Brain microvascular endothelial cell (primary cell): ENCODE measurements at regions not wholly inside any gene's neighbourhood (a gene's known extent, or its start where the extent isn't known, plus 50 kb on each side); places are given as distances from the start of the nearest gene placed in this dataset.

Source experiments
- DNase-seq: peaks from one replicate; pipeline ENCODE4 v3.0.0-alpha.2; 2020
- H3K27ac ChIP-seq: fragments of 250-450 bp; sonication (Bioruptor Pico); 2 replicates; pipeline ENCODE4 v1.5.1; 2020; ENCODE audit warnings: mild to moderate bottlenecking, moderate library complexity
- H3K27me3 ChIP-seq: fragments of 250-450 bp; sonication (Bioruptor Pico); replicated peaks from 2 replicates; pipeline ENCODE4 v1.5.1; 2020; ENCODE audit warnings: mild to moderate bottlenecking
- H3K36me3 ChIP-seq: fragments of 250-450 bp; sonication (Bioruptor Pico); replicated peaks from 2 replicates; pipeline ENCODE4 v1.5.1; 2020; ENCODE audit warnings: mild to moderate bottlenecking
- H3K4me3 ChIP-seq: 2 replicates; pipeline ENCODE4 v1.5.1; 2011; ENCODE audit warnings: low read depth, mild to moderate bottlenecking, control low read depth, low read length, moderate library complexity
- CTCF ChIP-seq: IDR thresholded peaks from 2 replicates; pipeline ENCODE4 v1.5.1; 2011; ENCODE audit warnings: low read depth, mild to moderate bottlenecking, moderate library complexity, low read length, control low read depth, inconsistent platforms; ENCODE audit errors: missing control alignments
- in situ Hi-C: cut with HindIII; loops from 2 replicates; pipeline ENCODE4 v1.10.0; 2017; ENCODE audit warnings: low sequenced_read_pairs, low pct_ligation_motif_present

DNA sequence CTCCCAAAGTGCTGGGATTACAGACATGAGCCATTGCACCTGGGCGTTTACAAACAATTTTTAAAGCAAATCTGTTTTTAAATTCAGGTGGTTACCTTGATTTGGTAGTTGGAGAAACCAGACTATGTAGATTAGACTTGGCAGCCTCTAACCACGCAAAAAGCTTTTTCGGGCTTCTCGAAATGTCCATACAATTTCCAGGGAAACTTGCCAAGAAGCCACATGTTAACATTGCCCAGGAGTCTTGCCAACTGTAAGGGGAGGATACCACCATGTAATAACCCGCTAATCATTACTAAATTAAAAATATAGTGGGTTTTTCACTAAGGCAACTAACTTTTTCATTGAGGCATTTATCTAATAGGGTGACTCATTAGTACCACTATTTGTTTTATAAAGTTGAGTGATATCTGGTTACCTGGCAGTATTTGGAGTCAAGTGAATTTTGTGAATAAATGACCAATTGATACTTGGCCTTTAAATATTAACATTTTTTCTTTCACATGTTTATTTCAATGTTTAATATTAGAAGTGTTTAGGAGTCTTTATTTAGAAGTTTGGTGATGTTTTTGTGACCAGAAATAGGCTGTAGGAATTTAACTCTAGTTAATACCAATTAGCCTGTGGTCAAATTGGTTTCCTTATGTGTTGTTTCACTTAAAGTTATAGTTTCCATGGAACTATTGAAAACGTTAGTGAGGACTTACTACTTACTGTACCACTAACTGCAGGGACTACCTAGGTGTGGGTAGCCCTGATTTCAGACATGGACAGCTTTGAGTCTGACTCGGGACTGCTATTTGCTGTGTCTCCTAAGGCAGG lies 61.3 kb downstream of the CLDN34 start:
- Histone ChIP-seq H3K36me3 (no peaks in the 10 kb centered on the region), H3K27me3 (no peaks in the 10 kb centered on the region), H3K27ac (no peak overlapping the region), H3K4me3 (no peak overlapping the region)
- DNase-seq: no peak
- no peak for TF ChIP-seq CTCF
- in situ Hi-C loops: no loop called here

DNA sequence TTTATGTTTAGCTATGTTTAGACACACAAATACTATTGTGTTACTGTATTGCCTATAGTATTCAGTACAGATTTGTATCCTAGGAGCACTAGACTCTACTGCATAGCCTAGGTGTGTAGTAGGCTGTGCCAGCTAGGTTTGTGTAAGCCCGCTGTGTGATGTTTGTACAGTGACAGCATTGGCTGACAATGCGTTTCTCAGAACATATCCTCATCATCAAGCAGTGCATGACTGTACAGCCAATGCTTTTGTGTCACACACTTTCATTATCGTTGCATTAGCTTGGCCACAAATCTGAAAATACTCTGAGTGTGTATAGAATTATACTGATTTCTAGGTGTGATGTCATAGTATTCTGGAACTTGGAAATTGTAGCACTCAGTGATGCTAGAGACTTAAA lies 63.4 kb downstream of the CLDN34 start:
- Histone ChIP-seq H3K27me3 (no peaks in the 10 kb centered on the region), H3K36me3 (no peaks in the 10 kb centered on the region), H3K4me3 (no peak overlapping the region), H3K27ac (peak overlapping the region; percentile 56)
- peak; percentile 81 for DNase-seq
- in situ Hi-C loops: no loop called here
- TF ChIP-seq CTCF: no peak

DNA sequence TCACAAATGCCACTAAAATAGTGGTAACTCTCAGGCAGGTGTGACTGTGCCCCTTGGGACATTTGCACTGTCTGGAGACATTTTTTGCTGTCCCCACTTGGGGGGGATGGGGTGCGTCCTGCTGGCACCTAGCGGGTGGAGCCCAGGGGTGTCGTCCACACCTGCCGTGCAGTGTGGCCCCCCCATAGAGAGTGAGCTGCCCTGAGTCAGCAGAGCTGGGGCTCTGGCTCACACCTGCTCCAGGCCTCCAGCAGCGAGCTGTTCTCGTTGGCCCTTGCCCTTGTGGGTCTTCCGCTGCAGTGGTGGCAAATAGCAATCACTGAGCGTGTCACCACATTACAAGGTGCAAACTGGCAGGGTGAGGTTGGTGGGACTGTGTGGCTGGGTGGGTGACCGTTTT lies 64.6 kb downstream of the CLDN34 start:
- Histone ChIP-seq H3K27ac (no peak overlapping the region), H3K27me3 (no peaks in the 10 kb centered on the region), H3K36me3 (no peaks in the 10 kb centered on the region), H3K4me3 (no peak overlapping the region)
- DNase-seq: no peak
- no peak for TF ChIP-seq CTCF
- in situ Hi-C loops: no loop called here

- TF ChIP-seq CTCF: no peak
- in situ Hi-C loops: no loop called here
- no peak overlapping the region for H3K4me3 ChIP-seq
- no peaks in the 10 kb centered on the region for H3K36me3 ChIP-seq
- H3K27me3 ChIP-seq: no peaks in the 10 kb centered on the region
- no peak for DNase-seq
- H3K27ac ChIP-seq: no peak overlapping the region
These were observed 65.0 kb downstream of the CLDN34 start for GRCh38 chrX:10032147-10032546.

GRCh38 chrX:10033375-10034007 lies 66.3 kb downstream of the CLDN34 start:
- peak overlapping the region; percentile 8 for H3K27ac ChIP-seq
- no peak overlapping the region for H3K4me3 ChIP-seq
- TF ChIP-seq CTCF: no peak
- H3K36me3 ChIP-seq: no peaks in the 10 kb centered on the region
- in situ Hi-C loops: no loop called here
- no peak for DNase-seq
- H3K27me3 ChIP-seq: no peaks in the 10 kb centered on the region
